ENCODE measurements at regions not wholly inside any gene's neighbourhood (a gene's known extent, or its start where the extent isn't known, plus 50 kb on each side); places are given as distances from the start of the nearest gene placed in this dataset.

GRCh38 chr18:22109535-22109934, 59.9 kb upstream of the GATA6 start:
- Histone ChIP-seq H3K27ac (ENCODE audit: low read length) (no peak overlapping the region), H3K36me3 (ENCODE audit: insufficient read depth, low read length) (no peaks in the 10 kb centered on the region), H3K9me2 (ENCODE audit: insufficient read depth, low read length) (no peaks in the 10 kb centered on the region), H3K9me3 (ENCODE audit: low read length) (no peaks in the 10 kb centered on the region), H3K4me2 (ENCODE audit: low read length) (no peak overlapping the region), H3K9ac (ENCODE audit: low read length) (no peak overlapping the region), H3K4me3 (ENCODE audit: low read length) (no peak overlapping the region), H3K27me3 (ENCODE audit: insufficient read depth, low read depth, low read length) (no peaks in the 10 kb centered on the region), H2AFZ (ENCODE audit: low read depth, low read length) (no peak overlapping the region), H3K79me2 (replicated peaks; ENCODE audit: insufficient read depth, low read length) (no peaks in the 10 kb centered on the region), H3F3A (ENCODE audit: insufficient read depth, low read length, poor library complexity, severe bottlenecking) (no peaks in the 10 kb centered on the region), H4K20me1 (ENCODE audit: insufficient read depth) (no peaks in the 10 kb centered on the region)
- TF ChIP-seq RAD21 (conservative IDR thresholded peaks at IDR 0.05) (no peak), MXI1 (conservative IDR thresholded peaks at IDR 0.05; ENCODE audit: poor library complexity, severe bottlenecking) (no peak), TAF1 (IDR thresholded peaks at IDR 0.05; ENCODE audit: low read depth) (no peak), EP300 (conservative IDR thresholded peaks at IDR 0.05; ENCODE audit: poor library complexity, severe bottlenecking) (no peak), SMC3 (conservative IDR thresholded peaks at IDR 0.05; ENCODE audit: poor library complexity) (no peak), POLR2AphosphoS5 (IDR thresholded peaks at IDR 0.05) (no peak)
- TF ChIP-seq, protein P1, sequence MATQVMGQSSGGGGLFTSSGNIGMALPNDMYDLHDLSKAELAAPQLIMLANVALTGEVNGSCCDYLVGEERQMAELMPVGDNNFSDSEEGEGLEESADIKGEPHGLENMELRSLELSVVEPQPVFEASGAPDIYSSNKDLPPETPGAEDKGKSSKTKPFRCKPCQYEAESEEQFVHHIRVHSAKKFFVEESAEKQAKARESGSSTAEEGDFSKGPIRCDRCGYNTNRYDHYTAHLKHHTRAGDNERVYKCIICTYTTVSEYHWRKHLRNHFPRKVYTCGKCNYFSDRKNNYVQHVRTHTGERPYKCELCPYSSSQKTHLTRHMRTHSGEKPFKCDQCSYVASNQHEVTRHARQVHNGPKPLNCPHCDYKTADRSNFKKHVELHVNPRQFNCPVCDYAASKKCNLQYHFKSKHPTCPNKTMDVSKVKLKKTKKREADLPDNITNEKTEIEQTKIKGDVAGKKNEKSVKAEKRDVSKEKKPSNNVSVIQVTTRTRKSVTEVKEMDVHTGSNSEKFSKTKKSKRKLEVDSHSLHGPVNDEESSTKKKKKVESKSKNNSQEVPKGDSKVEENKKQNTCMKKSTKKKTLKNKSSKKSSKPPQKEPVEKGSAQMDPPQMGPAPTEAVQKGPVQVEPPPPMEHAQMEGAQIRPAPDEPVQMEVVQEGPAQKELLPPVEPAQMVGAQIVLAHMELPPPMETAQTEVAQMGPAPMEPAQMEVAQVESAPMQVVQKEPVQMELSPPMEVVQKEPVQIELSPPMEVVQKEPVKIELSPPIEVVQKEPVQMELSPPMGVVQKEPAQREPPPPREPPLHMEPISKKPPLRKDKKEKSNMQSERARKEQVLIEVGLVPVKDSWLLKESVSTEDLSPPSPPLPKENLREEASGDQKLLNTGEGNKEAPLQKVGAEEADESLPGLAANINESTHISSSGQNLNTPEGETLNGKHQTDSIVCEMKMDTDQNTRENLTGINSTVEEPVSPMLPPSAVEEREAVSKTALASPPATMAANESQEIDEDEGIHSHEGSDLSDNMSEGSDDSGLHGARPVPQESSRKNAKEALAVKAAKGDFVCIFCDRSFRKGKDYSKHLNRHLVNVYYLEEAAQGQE (IDR thresholded peaks at IDR 0.05; ENCODE audit: borderline replicate concordance) = no peak
- TF ChIP-seq, protein P2, sequence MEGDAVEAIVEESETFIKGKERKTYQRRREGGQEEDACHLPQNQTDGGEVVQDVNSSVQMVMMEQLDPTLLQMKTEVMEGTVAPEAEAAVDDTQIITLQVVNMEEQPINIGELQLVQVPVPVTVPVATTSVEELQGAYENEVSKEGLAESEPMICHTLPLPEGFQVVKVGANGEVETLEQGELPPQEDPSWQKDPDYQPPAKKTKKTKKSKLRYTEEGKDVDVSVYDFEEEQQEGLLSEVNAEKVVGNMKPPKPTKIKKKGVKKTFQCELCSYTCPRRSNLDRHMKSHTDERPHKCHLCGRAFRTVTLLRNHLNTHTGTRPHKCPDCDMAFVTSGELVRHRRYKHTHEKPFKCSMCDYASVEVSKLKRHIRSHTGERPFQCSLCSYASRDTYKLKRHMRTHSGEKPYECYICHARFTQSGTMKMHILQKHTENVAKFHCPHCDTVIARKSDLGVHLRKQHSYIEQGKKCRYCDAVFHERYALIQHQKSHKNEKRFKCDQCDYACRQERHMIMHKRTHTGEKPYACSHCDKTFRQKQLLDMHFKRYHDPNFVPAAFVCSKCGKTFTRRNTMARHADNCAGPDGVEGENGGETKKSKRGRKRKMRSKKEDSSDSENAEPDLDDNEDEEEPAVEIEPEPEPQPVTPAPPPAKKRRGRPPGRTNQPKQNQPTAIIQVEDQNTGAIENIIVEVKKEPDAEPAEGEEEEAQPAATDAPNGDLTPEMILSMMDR (IDR thresholded peaks at IDR 0.05; ENCODE audit: poor library complexity, severe bottlenecking) = no peak

DNA sequence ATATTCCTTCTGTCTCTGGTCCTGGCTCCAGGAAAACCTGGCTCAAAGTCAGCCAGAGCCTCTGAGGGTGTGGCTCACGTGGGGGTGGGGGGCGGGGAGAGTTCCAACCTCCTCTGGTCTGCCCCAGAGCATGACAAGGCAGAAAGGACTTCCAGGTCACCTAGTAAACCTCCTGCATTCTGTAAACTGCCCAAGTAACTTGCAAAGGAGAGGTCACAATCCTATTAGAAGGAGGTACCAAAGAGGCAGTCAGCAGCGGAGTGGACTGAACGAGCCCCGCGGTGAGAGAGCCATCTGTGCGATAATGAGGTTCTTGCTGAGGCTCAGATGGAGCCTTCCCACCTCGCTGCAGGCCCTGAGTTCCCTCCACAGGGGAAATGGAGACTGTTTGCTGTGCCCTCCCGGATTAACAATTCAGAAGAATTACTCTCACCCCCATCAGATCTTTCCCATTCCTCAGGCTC, 58.9 kb upstream of the GATA6 start:
- no peaks in the 10 kb centered on the region for H3K9me2 ChIP-seq (ENCODE audit: insufficient read depth, low read length)
- H3K79me2 ChIP-seq (replicated peaks; ENCODE audit: insufficient read depth, low read length) = no peaks in the 10 kb centered on the region
- TF ChIP-seq EZH2 (IDR thresholded peaks at IDR 0.05; ENCODE audit: borderline replicate concordance, insufficient read depth, low read length, poor library complexity, severe bottlenecking) (no peak), TAF1 (IDR thresholded peaks at IDR 0.05; ENCODE audit: low read depth) (no peak), POLR2AphosphoS5 (IDR thresholded peaks at IDR 0.05) (no peak), SMC3 (conservative IDR thresholded peaks at IDR 0.05; ENCODE audit: poor library complexity) (no peak), RAD21 (conservative IDR thresholded peaks at IDR 0.05) (no peak), EP300 (conservative IDR thresholded peaks at IDR 0.05; ENCODE audit: poor library complexity, severe bottlenecking) (no peak), MXI1 (conservative IDR thresholded peaks at IDR 0.05; ENCODE audit: poor library complexity, severe bottlenecking) (no peak)
- TF ChIP-seq, protein P2 (IDR thresholded peaks at IDR 0.05; ENCODE audit: poor library complexity, severe bottlenecking) = no peak
- H3K9me3 ChIP-seq (ENCODE audit: low read length) = no peaks in the 10 kb centered on the region
- H3K4me3 ChIP-seq (ENCODE audit: low read length) = no peak overlapping the region
- H3K4me2 ChIP-seq (ENCODE audit: low read length) = no peak overlapping the region
- H3K9ac ChIP-seq (ENCODE audit: low read length) = no peak overlapping the region
- H4K20me1 ChIP-seq (ENCODE audit: insufficient read depth) = no peaks in the 10 kb centered on the region
- no peak overlapping the region for H2AFZ ChIP-seq (ENCODE audit: low read depth, low read length)
- H3K27ac ChIP-seq (ENCODE audit: low read length) = no peak overlapping the region
- no peaks in the 10 kb centered on the region for H3K27me3 ChIP-seq (ENCODE audit: insufficient read depth, low read depth, low read length)
- no peaks in the 10 kb centered on the region for H3F3A ChIP-seq (ENCODE audit: insufficient read depth, low read length, poor library complexity, severe bottlenecking)
- H3K36me3 ChIP-seq (ENCODE audit: insufficient read depth, low read length) = no peaks in the 10 kb centered on the region
